Chondrocyte (in vitro differentiated cells): ENCODE measurements at regions not wholly inside any gene's neighbourhood (a gene's known extent, or its start where the extent isn't known, plus 50 kb on each side); places are given as distances from the start of the nearest gene placed in this dataset.

Experiments
- DNase-seq: peaks from one replicate; pipeline ENCODE4 v3.0.0; 2021; ENCODE audit warnings: mixed read lengths, low spot score
- H3K27ac Mint-ChIP-seq: one replicate; pipeline ENCODE4 v1.8.0; 2021; ENCODE audit warnings: mild to moderate bottlenecking, moderate library complexity, mixed read lengths; ENCODE audit not compliant: unreplicated experiment
- H3K27me3 Mint-ChIP-seq: 2 replicates; pipeline ENCODE4 v1.8.0; 2021; ENCODE audit warnings: low read depth, mixed read lengths
- H3K36me3 Mint-ChIP-seq: 2 replicates; pipeline ENCODE4 v1.8.0; 2021; ENCODE audit warnings: low read depth, mixed read lengths
- H3K4me1 Mint-ChIP-seq: 2 replicates; pipeline ENCODE4 v1.8.0; 2021; ENCODE audit warnings: low read depth, mild to moderate bottlenecking, mixed read lengths
- H3K4me3 Mint-ChIP-seq: one replicate; pipeline ENCODE4 v1.8.0; 2021; ENCODE audit warnings: mild to moderate bottlenecking, moderate library complexity, mixed read lengths; ENCODE audit not compliant: unreplicated experiment
- H3K9me3 Mint-ChIP-seq: 2 replicates; pipeline ENCODE4 v1.8.0; 2021; ENCODE audit warnings: low read depth, mixed read lengths
- CTCF ChIP-seq: fragments of 200-600 bp; sonication (generic); IDR thresholded peaks from 2 replicates; pipeline ENCODE4 v1.5.0; 2021; ENCODE audit warnings: antibody characterized with exemption, mild to moderate bottlenecking, moderate library complexity

- Mint-ChIP-seq H3K27ac (no peak overlapping the region), H3K36me3 (no peaks in the 10 kb centered on the region)
Measured at GRCh38 chr1:229062135-229062534, 208.8 kb upstream of the RAB4A start.

GRCh38 chr1:229063154-229063773 is 207.6 kb upstream of the RAB4A start:
- no peaks in the 10 kb centered on the region for H3K36me3 Mint-ChIP-seq
- H3K4me3 Mint-ChIP-seq, result no peak overlapping the region
- peaks cover 17% of the 10 kb centered on the region for H3K4me1 Mint-ChIP-seq
- H3K9me3 Mint-ChIP-seq, result no peaks in the 10 kb centered on the region
- peaks cover 33% of the 10 kb centered on the region for H3K27me3 Mint-ChIP-seq
- no peak for TF ChIP-seq CTCF
- H3K27ac Mint-ChIP-seq, result no peak overlapping the region
- DNase-seq, result no peak

More at GRCh38 chr1:229062135-229062534, 208.8 kb upstream of the RAB4A start:
- no peak for DNase-seq
- H3K9me3 Mint-ChIP-seq, result no peaks in the 10 kb centered on the region
- H3K4me1 Mint-ChIP-seq, result peaks cover 18% of the 10 kb centered on the region
- no peak overlapping the region for H3K4me3 Mint-ChIP-seq
- H3K27me3 Mint-ChIP-seq, result peaks cover 22% of the 10 kb centered on the region
- TF ChIP-seq CTCF, result no peak

GRCh38 chr1:229064320-229065168 is 206.4 kb upstream of the RAB4A start:
- DNase-seq, result no peak
- H3K36me3 Mint-ChIP-seq, result no peaks in the 10 kb centered on the region

GRCh38 chr1:229065613-229066012 is 205.3 kb upstream of the RAB4A start:
- Mint-ChIP-seq H3K36me3 (no peaks in the 10 kb centered on the region), H3K4me1 (peaks cover 10% of the 10 kb centered on the region), H3K9me3 (no peaks in the 10 kb centered on the region), H3K27me3 (peaks cover 35% of the 10 kb centered on the region), H3K4me3 (no peak overlapping the region), H3K27ac (no peak overlapping the region)
- DNase-seq, result no peak
- no peak for TF ChIP-seq CTCF

More at GRCh38 chr1:229064320-229065168, 206.4 kb upstream of the RAB4A start:
- Mint-ChIP-seq H3K27me3 (peaks cover 37% of the 10 kb centered on the region), H3K27ac (no peak overlapping the region), H3K4me1 (peaks cover 7% of the 10 kb centered on the region), H3K4me3 (no peak overlapping the region), H3K9me3 (no peaks in the 10 kb centered on the region)
- no peak for TF ChIP-seq CTCF

- H3K36me3 Mint-ChIP-seq, result no peaks in the 10 kb centered on the region
- DNase-seq, result no peak
- no peak for TF ChIP-seq CTCF
- peaks cover 10% of the 10 kb centered on the region for H3K4me1 Mint-ChIP-seq
- H3K27ac Mint-ChIP-seq, result no peak overlapping the region
- peaks cover 35% of the 10 kb centered on the region for H3K27me3 Mint-ChIP-seq
- no peak overlapping the region for H3K4me3 Mint-ChIP-seq
- no peaks in the 10 kb centered on the region for H3K9me3 Mint-ChIP-seq
Measured at GRCh38 chr1:229066591-229066990, 204.3 kb upstream of the RAB4A start.
